ENCODE measurements at regions not wholly inside any gene's neighbourhood (a gene's known extent, or its start where the extent isn't known, plus 50 kb on each side); places are given as distances from the start of the nearest gene placed in this dataset.

DNA sequence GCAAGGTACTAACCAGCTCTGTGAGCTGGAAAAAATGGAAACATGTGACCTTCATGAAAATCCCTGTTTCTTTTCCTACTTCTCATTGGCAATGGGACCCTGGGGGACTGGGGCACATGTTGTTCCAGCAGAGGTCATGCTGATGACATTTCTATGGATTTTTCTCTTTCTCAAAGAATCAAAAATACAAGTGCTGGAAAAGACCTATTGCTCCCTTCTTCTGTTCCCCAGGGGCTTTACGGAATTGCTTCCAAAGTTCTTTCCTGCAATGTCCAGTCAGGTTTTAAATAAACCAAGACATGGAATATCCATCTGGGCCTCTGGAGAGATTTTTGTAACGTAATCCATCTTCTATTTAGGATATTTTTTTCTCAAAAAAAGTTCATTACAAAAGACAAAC, 1006.1 kb upstream of the CELF4 start:
- TF ChIP-seq, protein P1, sequence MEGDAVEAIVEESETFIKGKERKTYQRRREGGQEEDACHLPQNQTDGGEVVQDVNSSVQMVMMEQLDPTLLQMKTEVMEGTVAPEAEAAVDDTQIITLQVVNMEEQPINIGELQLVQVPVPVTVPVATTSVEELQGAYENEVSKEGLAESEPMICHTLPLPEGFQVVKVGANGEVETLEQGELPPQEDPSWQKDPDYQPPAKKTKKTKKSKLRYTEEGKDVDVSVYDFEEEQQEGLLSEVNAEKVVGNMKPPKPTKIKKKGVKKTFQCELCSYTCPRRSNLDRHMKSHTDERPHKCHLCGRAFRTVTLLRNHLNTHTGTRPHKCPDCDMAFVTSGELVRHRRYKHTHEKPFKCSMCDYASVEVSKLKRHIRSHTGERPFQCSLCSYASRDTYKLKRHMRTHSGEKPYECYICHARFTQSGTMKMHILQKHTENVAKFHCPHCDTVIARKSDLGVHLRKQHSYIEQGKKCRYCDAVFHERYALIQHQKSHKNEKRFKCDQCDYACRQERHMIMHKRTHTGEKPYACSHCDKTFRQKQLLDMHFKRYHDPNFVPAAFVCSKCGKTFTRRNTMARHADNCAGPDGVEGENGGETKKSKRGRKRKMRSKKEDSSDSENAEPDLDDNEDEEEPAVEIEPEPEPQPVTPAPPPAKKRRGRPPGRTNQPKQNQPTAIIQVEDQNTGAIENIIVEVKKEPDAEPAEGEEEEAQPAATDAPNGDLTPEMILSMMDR (conservative IDR thresholded peaks at IDR 0.05) = no peak
- Mint-ChIP-seq H3K27me3 (ENCODE audit: insufficient read depth) (peaks cover 2% of the 10 kb centered on the region), H3K27ac (no peak overlapping the region), H3K36me3 (ENCODE audit: low read depth) (no peaks in the 10 kb centered on the region), H3K4me3 (no peak overlapping the region), H3K9me3 (no peaks in the 10 kb centered on the region), H3K4me1 (no peaks in the 10 kb centered on the region)
- 91 to 100% methylated on average over 1 of the region's 2 CpGs for WGBS, 2 experiments (ENCODE audit: insufficient coverage in 1 of 2, insufficient read length in 1 of 2)
- Histone ChIP-seq H3K27ac (ENCODE audit: low read depth, low read length) (no peak overlapping the region), H3K36me3 (ENCODE audit: control insufficient read depth, insufficient read depth, low read length) (no peaks in the 10 kb centered on the region), H3K9me3 (ENCODE audit: control insufficient read depth, low read length) (no peaks in the 10 kb centered on the region), H3K9ac (ENCODE audit: extremely low read depth, low read length, poor library complexity, severe bottlenecking) (no peak overlapping the region), H3K4me3 (ENCODE audit: low read length) (no peak overlapping the region), H3K27me3 (ENCODE audit: control insufficient read depth, insufficient read depth, low read length, poor library complexity, severe bottlenecking) (no peaks in the 10 kb centered on the region), H3K4me1 (ENCODE audit: control insufficient read depth, insufficient read depth, low read length) (no peaks in the 10 kb centered on the region)
- no peak for DNase-seq

DNA sequence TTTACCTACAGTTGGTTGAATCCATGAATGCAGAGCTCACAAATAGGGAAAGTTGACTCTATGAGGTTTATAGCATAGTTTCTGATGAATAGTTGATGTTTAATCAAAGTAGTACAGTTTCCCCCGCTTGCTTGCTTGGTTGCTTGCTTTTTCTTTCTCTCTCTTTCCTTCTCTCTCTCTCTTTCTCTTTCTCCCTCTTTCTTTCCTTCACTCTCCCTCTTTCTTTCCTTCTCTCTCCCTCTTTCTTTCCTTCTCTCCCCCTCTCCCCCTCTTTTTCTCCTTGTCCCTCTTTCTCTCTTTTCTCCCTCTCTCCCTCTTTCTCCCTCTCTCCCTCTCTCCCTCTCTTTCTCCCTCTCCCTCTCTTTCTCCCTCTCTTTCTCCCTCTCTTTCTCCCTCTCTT, 999.9 kb upstream of the CELF4 start:
- Histone ChIP-seq H3K4me3 (ENCODE audit: low read length) (no peak overlapping the region), H3K27me3 (ENCODE audit: control insufficient read depth, insufficient read depth, low read length, poor library complexity, severe bottlenecking) (no peaks in the 10 kb centered on the region), H3K9me3 (ENCODE audit: control insufficient read depth, low read length) (no peaks in the 10 kb centered on the region), H3K9ac (ENCODE audit: extremely low read depth, low read length, poor library complexity, severe bottlenecking) (no peak overlapping the region), H3K4me1 (ENCODE audit: control insufficient read depth, insufficient read depth, low read length) (no peaks in the 10 kb centered on the region), H3K27ac (ENCODE audit: low read depth, low read length) (no peak overlapping the region), H3K36me3 (ENCODE audit: control insufficient read depth, insufficient read depth, low read length) (no peaks in the 10 kb centered on the region)
- no peaks in the 10 kb centered on the region for H3K36me3 Mint-ChIP-seq (ENCODE audit: low read depth)
- H3K27me3 Mint-ChIP-seq (ENCODE audit: insufficient read depth) = peaks cover 10% of the 10 kb centered on the region
- peaks cover 8% of the 10 kb centered on the region for H3K9me3 Mint-ChIP-seq
- no peak overlapping the region for H3K4me3 Mint-ChIP-seq
- WGBS, 2 experiments (ENCODE audit: insufficient coverage in 1 of 2, insufficient read length in 1 of 2) = 100% methylated on average over 1 of the region's 1 CpG; no CpG with 5 or more reads in 1 of the 2 experiments
- TF ChIP-seq, protein P1 (conservative IDR thresholded peaks at IDR 0.05) = no peak
- no peak overlapping the region for H3K27ac Mint-ChIP-seq
- DNase-seq = no peak
- H3K4me1 Mint-ChIP-seq = no peaks in the 10 kb centered on the region

DNA sequence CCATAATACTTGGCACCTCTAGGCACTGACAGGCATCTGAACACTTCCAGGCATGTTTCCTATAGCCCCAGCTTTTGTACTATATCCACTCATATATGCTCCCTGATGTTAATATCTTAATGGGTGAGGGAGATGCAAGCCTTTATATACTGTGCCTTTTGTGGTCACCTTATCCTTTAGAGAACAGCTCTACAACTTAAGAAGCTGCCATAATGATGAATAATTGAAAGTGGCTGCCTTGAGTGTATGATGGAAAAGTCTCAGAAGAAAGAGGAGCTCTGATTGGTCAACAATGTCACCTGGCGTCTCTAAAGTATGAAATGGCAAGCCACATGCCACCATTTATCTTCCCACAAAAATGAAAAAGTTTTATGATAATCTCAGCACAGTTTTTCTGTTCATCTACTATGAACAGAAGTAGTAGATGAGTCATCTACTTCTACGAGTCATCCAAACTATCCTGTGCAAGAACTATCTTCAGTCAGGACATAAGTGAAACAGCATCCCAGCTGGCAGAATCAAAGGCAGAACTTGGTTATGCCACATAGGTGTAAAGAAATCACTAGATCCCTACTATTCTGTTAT, 997.9 kb upstream of the CELF4 start:
- Mint-ChIP-seq H3K27me3 (ENCODE audit: insufficient read depth) (peaks cover 14% of the 10 kb centered on the region), H3K27ac (no peak overlapping the region), H3K4me1 (peaks cover 3% of the 10 kb centered on the region), H3K36me3 (ENCODE audit: low read depth) (no peaks in the 10 kb centered on the region), H3K9me3 (peaks cover 8% of the 10 kb centered on the region), H3K4me3 (no peak overlapping the region)
- DNase-seq = no peak
- WGBS, 2 experiments (ENCODE audit: insufficient coverage in 1 of 2, insufficient read length in 1 of 2) = 94 to 100% methylated on average over 1 to 2 of the region's 2 CpGs
- H3K27ac ChIP-seq (ENCODE audit: low read depth, low read length) = no peak overlapping the region
- no peaks in the 10 kb centered on the region for H3K36me3 ChIP-seq (ENCODE audit: control insufficient read depth, insufficient read depth, low read length)
- TF ChIP-seq, protein P1 (conservative IDR thresholded peaks at IDR 0.05) = no peak
- H3K27me3 ChIP-seq (ENCODE audit: control insufficient read depth, insufficient read depth, low read length, poor library complexity, severe bottlenecking) = no peaks in the 10 kb centered on the region
- H3K4me1 ChIP-seq (ENCODE audit: control insufficient read depth, insufficient read depth, low read length) = no peaks in the 10 kb centered on the region
- no peak overlapping the region for H3K9ac ChIP-seq (ENCODE audit: extremely low read depth, low read length, poor library complexity, severe bottlenecking)
- H3K4me3 ChIP-seq (ENCODE audit: low read length) = no peak overlapping the region
- no peaks in the 10 kb centered on the region for H3K9me3 ChIP-seq (ENCODE audit: control insufficient read depth, low read length)

Measured in endodermal cell (in vitro differentiated cells).